T-helper 2 cell (primary cell): ENCODE measurements at regions not wholly inside any gene's neighbourhood (a gene's known extent, or its start where the extent isn't known, plus 50 kb on each side); places are given as distances from the start of the nearest gene placed in this dataset.
"Not testable (repeated sequence)": the region's sequence is repeated elsewhere in the genome, so short reads cannot be mapped to it uniquely, and the experiment has no call there.

ENCODE experiments used
- DNase-seq, 5 experiments: peaks; one replicate each; pipeline versions ENCODE4 v3.0.0 to v3.0.0-alpha.2; 2012 to 2022

- no peak for DNase-seq
Observed at GRCh38 chr4:57305836-57306235, 195.7 kb upstream of the IGFBP7 start.

GRCh38 chr4:57303012-57303751 lies 193.0 kb upstream of the IGFBP7 start:
- DNase-seq, result no peak

GRCh38 chr4:57300300-57300699 lies 190.1 kb upstream of the IGFBP7 start:
- not testable (repeated sequence) for DNase-seq

DNA sequence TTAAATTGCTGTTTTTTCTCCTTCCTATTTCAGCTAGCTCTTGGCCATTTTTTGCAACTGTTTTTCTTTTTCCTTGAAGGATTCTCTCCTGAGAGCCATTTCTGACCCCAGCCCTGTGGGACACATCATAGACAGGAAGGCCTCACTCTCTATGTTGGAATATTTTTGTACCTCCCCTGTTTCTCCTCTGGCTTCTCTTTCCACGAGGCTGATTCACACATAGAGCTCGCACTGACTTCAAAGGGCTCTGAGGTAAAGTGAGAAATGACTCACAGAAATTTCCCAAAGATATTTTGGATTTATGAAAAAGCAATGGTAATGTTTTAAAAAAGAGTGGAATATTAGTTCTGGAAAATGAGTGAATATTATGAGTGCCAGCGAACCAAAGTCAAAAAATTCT lies 181.7 kb upstream of the IGFBP7 start:
- DNase-seq, result no peak

DNA sequence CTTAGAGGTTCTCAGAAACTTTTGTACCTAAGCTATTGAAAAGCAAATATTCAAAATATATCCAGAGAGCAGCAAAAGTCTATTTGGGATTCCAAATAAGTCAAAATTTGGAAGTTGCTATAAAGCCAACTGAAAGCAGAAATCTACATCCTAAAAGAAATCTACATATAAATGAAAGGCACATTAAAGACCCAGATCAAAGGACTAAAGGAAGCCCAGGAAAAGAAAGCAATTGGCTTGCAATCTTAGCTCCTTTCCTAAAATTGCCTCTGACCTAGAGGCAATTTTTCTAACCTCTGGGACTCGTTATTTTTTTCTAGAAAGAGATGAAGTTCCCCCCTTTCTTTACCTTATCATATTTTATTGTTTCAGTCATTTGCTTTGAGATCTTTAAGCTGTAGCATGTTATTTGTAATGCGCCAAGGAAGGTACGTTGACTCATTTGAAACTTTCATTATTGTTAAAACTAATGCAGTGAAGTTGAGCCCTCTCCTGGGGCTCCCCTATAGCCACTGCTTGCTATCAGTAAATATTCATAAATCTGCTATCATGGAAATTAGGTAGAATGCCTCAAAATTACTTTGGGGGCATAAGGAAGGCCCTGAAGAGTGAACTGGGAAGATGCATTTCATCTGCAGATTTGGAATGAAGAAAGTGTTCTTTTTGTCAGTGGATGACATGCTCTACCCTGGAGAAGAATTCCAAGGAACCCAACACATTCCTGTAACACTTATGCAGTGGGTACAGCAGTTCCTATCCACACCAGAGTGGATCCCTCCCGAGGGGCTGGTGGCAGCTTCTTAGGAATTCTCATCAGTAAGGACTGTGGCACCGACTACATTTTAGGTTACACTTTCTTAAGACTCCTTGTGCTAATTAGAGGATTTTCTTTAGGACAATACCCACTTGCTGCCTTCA lies 177.8 kb upstream of the IGFBP7 start:
- DNase-seq, result no peak

DNA sequence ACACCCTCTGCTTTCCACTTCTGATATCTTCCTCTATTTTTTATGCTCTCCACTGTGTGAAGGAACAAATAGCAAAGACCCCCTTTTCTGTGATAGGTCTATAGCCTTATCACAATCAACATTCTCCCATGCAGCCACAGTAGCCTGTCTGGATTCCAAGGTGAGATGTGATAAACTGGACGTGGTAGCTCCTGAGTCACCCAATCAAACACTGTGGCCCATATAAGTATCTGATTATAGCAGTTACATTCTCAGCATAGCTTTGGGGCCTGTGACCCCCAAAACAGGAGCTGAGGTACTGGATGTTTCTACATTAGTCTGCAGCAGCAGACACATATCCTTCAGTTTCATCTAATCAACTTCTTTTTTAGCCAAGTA lies 172.7 kb upstream of the IGFBP7 start:
- DNase-seq, result no peak

GRCh38 chr4:57280481-57280880 lies 170.3 kb upstream of the IGFBP7 start:
- no peak for DNase-seq

GRCh38 chr4:57278780-57279179 lies 168.6 kb upstream of the IGFBP7 start:
- no peak for DNase-seq

DNA sequence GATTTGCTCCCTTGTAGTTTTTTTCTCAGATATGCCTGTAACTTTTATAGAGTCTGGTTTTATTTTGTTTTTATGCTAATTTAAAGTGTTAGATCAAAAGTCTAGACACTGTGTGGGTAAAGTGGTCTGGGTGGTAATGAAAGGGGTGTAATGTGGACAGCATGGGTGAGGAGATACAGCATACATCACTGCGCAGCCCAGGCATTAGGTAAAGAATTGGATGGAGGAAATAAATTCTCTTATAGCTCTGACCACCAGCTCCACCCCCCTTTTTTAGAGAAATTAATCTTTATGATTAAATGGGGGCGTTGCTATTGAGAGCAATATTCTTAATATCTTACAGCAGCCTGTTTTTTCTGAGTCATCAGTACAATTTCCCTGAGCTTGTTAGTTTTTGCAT lies 163.9 kb upstream of the IGFBP7 start:
- no peak for DNase-seq

DNA sequence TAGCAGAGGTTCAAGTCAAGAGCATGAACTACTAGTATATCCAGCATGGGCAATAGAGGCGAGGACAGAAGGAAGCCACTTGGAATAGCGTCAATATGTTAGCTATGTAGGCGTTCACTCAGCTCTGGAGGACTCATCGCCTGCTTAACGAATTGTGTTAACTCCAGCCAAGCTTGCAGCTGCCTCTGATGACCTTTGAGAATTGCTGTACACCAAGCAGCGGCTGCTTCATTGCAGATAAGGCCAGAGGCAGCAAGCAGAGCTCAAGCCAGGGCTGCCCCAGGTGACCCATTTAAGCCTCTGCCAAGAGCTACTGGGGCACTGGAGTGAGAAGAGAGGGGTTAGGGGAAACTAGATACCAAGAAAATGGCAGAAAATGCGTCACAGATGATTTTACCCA lies 160.2 kb upstream of the IGFBP7 start:
- no peak for DNase-seq

GRCh38 chr4:57265831-57266582 lies 155.8 kb upstream of the IGFBP7 start:
- no peak for DNase-seq

- no peak for DNase-seq
Observed at GRCh38 chr4:57254754-57255153, 144.6 kb upstream of the IGFBP7 start.

DNA sequence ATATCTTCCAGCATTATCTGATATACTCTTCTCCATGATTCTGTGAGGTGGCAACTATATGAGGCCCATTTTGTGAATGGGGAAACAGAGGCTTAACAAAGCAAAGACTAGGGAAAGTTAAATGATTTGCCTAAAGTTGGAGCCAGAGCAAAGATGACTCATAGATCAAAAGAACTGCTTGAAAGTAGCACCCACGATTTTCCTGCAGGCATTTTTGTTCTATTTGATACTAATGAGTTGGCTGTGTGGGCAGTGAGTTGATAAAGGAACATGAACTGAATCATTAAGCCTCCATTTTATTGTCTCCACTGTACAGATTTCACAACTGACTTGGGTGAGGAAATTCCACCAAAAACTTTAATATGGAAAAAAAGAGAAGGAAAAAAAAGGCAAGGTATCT lies 138.9 kb upstream of the IGFBP7 start:
- DNase-seq, result no peak

GRCh38 chr4:57243076-57243475 lies 132.9 kb upstream of the IGFBP7 start:
- DNase-seq, result no peak

DNA sequence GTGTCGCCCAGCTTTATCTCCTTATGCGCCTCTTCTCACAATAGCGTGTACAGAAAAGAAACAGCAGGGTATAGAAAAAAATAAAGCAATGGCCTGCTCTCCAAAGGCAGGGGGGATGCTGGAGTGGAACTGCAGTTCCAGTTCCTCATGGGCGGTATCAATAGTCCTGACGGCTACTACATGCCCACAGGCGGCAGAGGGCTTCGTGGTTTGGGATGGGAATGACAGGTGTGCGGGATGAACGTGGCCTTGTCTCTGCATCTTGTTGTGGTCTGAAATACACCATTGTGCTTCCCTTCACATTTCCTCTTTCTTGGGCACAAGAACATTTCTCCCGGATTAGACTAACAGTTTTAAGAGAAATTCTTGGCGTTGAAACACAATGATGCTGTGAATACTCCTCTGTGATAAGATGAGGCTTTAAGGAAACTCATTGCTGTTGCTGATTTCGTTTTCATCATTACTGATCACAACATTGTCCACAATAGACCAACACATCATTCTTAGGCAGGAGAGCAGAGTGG lies 124.1 kb upstream of the IGFBP7 start:
- DNase-seq, result no peak

DNA sequence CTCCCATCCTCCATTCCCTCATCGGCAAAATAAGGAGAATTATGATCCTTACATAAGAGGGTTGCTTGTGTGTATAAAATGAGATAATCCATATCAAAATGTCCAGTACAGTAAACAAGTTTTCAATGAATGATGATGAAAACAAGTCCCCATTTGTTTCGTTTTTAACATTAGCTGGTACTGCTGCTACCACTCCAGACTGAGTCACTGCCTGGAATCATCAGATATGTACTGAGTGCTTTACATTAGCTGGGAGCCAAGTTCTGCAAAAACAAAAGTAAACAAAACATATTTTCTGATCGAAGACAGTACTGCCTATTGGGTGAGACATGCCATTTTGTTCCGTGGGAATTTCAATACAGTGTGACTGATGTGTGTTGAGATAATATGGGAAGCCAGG lies 123.2 kb upstream of the IGFBP7 start:
- no peak for DNase-seq

GRCh38 chr4:57231781-57232180 lies 121.6 kb upstream of the IGFBP7 start:
- DNase-seq, result no peak

DNA sequence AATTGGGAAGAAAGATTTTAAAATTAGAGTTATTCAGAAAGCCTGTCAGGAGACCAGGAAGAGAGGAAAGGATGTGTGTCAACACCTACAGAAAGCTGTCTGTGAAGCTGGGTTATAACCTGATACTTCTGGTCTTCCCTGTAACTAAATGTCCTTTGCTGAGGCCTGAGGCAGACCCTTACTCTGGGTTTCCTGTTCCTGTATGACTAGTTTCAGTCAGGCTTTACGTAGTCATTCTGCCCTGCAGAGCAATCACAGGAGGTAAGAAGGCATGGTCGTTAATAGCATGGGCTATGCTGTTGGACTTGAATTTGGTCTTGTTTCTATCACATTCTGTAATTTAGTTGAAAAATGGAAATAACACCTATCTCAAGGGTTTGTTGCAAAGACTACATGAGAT lies 110.5 kb upstream of the IGFBP7 start:
- DNase-seq, result no peak

DNA sequence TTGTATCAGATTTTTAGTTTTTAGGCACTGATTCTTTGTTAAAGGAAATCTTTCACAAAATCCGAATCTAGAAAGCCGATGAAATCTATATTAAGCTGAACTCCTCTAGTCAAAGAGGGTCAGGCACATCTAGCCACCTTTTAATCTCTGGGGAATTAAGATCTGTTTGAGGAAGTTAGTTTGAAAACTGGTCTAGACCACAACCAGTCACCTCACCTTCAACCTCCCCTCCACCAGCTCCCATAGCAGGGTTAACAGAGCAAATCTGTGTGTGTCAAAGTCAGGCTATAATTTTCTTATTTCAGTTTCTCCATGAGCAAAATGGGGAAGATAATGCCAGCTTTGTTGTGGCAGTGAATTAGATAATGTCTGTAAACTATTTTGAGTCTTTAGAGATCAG lies 110.0 kb upstream of the IGFBP7 start:
- DNase-seq, result no peak

DNA sequence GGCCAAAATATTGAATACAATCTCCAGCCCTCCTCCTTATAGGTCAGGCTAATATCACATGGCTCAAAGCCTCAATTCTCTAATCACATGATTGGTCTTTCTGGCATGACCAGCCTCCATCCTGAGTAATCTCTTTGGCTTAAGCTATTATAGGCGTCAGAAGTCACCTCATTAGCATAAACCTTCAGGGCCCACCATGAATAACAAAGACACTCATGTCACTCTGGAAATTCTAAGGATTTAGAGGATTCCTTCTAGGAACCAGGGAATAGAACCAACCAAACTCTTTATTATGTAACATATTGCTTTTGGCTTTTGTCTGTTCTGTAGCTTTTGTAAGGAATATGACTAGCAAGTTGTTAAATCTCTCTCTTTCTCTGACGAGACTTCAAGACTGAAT lies 109.2 kb upstream of the IGFBP7 start:
- DNase-seq, result no peak

- DNase-seq, result no peak
Observed at GRCh38 chr4:57214654-57215411, 104.6 kb upstream of the IGFBP7 start.

DNA sequence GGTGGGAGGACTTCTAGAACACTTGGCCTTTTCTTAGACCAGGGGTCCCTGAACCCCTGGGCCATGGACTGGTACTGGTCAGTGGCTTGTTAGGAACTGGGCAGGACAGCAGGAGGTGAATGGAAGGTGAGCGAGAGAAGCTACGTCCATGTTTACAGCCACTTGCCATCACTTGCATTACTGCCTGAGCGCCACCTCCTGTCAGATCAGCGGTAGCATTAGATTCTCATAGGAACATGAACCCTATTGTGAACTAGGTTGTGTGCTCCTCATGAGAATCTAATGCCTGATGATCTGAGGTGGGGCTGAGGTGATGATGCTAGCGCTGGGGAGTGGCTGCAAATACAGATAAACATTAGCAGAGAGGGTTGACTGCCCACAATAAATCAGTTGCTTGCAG lies 100.9 kb upstream of the IGFBP7 start:
- DNase-seq, result no peak
